Vagina (tissue), 2 donors: ENCODE measurements at regions not wholly inside any gene's neighbourhood (a gene's known extent, or its start where the extent isn't known, plus 50 kb on each side); places are given as distances from the start of the nearest gene placed in this dataset.

Source experiments
- POLR2A ChIP-seq, 2 donors: fragments of 450-650 bp; IDR thresholded peaks; one replicate each; pipeline ENCODE4 v1.6.1; 2017; ENCODE audit warnings: antibody characterized with exemption in 2 of 2, mild to moderate bottlenecking in 2 of 2, moderate library complexity in 2 of 2
- POLR2AphosphoS5 ChIP-seq, 2 donors: sonication (generic); formaldehyde crosslinking; IDR thresholded peaks; one replicate each; pipeline ENCODE4 v1.9.0; 2017; ENCODE audit warnings: antibody characterized with exemption in 2 of 2, mild to moderate bottlenecking in 2 of 2, low read depth in 1 of 2; ENCODE audit not compliant: insufficient read depth in 1 of 2
- TF ChIP-seq, protein P1 (sequence below), 3 experiments: fragments of 450-650 bp in 2 of 3; fragments of 200-600 bp in 1 of 3; sonication (generic) in 1 of 3; IDR thresholded peaks; one replicate each; pipeline ENCODE4 v1.5.1; 2017 to 2019; ENCODE audit warnings: antibody characterized with exemption in 3 of 3, mild to moderate bottlenecking in 2 of 3, moderate library complexity in 2 of 3

- TF ChIP-seq, protein P1, sequence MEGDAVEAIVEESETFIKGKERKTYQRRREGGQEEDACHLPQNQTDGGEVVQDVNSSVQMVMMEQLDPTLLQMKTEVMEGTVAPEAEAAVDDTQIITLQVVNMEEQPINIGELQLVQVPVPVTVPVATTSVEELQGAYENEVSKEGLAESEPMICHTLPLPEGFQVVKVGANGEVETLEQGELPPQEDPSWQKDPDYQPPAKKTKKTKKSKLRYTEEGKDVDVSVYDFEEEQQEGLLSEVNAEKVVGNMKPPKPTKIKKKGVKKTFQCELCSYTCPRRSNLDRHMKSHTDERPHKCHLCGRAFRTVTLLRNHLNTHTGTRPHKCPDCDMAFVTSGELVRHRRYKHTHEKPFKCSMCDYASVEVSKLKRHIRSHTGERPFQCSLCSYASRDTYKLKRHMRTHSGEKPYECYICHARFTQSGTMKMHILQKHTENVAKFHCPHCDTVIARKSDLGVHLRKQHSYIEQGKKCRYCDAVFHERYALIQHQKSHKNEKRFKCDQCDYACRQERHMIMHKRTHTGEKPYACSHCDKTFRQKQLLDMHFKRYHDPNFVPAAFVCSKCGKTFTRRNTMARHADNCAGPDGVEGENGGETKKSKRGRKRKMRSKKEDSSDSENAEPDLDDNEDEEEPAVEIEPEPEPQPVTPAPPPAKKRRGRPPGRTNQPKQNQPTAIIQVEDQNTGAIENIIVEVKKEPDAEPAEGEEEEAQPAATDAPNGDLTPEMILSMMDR (IDR thresholded peaks at IDR 0.05) = no peak
- TF ChIP-seq POLR2A (IDR thresholded peaks at IDR 0.05) (no peak), POLR2AphosphoS5 (IDR thresholded peaks at IDR 0.05; ENCODE audit: insufficient read depth in 1 of 2, low read depth in 1 of 2) (no peak)
Observed at GRCh38 chr11:127576210-127576609, 575.6 kb upstream of the KIRREL3 start.
